Activated CD4-positive, alpha-beta T cell treated with anti-CD3 and anti-CD28 coated beads for 36 hours (primary cell): ENCODE measurements at regions not wholly inside any gene's neighbourhood (a gene's known extent, or its start where the extent isn't known, plus 50 kb on each side); places are given as distances from the start of the nearest gene placed in this dataset.

Source experiments
- ATAC-seq: fragments of 200-7000 bp; cut with Tn5 transposase; one replicate; pipeline ENCODE4 v1.10.0; 2021; ENCODE audit warnings: mild to moderate bottlenecking, moderate library complexity
- CTCF ChIA-PET: fragments of 350-600 bp; sonication (Branson Sonifier 250); formaldehyde crosslinking; loops from one replicate; lab custom pipeline; 2021; ENCODE audit warnings: antibody characterized with exemption; lab: Charles Lee
- POLR2A ChIA-PET: fragments of 350-600 bp; sonication (Branson Sonifier 250); formaldehyde crosslinking; loops from one replicate; lab custom pipeline; 2021; ENCODE audit warnings: antibody characterized with exemption, inconsistent platforms; lab: Charles Lee
- DNase-seq: peaks from one replicate; pipeline ENCODE4 v3.0.0-alpha.2; 2020
- H3K27ac Mint-ChIP-seq: one replicate; pipeline ENCODE4 v1.8.0; 2021; ENCODE audit warnings: mixed read lengths
- H3K27me3 Mint-ChIP-seq: one replicate; pipeline ENCODE4 v1.8.0; 2021; ENCODE audit warnings: mixed read lengths
- H3K36me3 Mint-ChIP-seq: one replicate; pipeline ENCODE4 v1.8.0; 2021; ENCODE audit warnings: low read depth, mixed read lengths
- H3K4me1 Mint-ChIP-seq: one replicate; pipeline ENCODE4 v1.8.0; 2021; ENCODE audit warnings: mixed read lengths
- H3K4me3 Mint-ChIP-seq: one replicate; pipeline ENCODE4 v1.8.0; 2021; ENCODE audit warnings: mild to moderate bottlenecking, moderate library complexity, mixed read lengths
- H3K9me3 Mint-ChIP-seq: one replicate; pipeline ENCODE4 v1.8.0; 2021; ENCODE audit warnings: low read depth, mixed read lengths
- intact Hi-C, 2 experiments: fragments of 100-400 bp; cut with DNase I in 1 of 2; cut with micrococcal nuclease in 1 of 2; formaldehyde crosslinking; loops; one replicate each; pipeline versions ENCODE4 v1.14.2 to v1.15.1; 2022 to 2024; cut with DNase I, micrococcal nuclease

DNA sequence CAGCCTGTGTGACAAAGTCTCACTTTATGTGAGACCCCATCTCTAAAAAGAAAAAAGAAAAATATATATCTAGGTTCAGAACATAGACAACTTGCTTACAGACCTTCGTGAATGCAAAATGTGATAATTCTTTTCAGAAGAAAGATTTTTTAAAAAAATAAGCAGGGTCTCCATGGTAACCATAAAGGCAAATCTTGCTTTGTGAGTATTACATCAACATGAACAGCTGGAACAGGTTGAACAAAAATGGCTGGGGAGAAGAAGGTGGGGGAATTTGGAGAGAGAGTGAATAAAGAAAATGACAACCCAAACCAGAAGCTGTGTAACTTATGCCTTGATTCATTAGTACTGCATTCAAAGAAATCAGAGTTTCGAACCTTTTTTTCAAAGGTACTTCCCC is 125.2 kb upstream of the RAP2B start:
- Mint-ChIP-seq H3K9me3 (no peaks in the 10 kb centered on the region), H3K4me3 (no peak overlapping the region), H3K27me3 (no peaks in the 10 kb centered on the region), H3K27ac (no peak overlapping the region), H3K4me1 (no peaks in the 10 kb centered on the region), H3K36me3 (no peaks in the 10 kb centered on the region)
- DNase-seq: no peak
- no peak for ATAC-seq
- POLR2A ChIA-PET: no interaction called here
- CTCF ChIA-PET: no interaction called here
- intact Hi-C loops: no loop called here

- ATAC-seq: no peak
- ChIA-PET POLR2A (no interaction called here), CTCF (no interaction called here)
- no peaks in the 10 kb centered on the region for H3K27me3 Mint-ChIP-seq
- H3K27ac Mint-ChIP-seq: no peak overlapping the region
- H3K9me3 Mint-ChIP-seq: no peaks in the 10 kb centered on the region
- H3K4me3 Mint-ChIP-seq: no peak overlapping the region
- H3K4me1 Mint-ChIP-seq: no peaks in the 10 kb centered on the region
- intact Hi-C loops: no loop called here
- no peaks in the 10 kb centered on the region for H3K36me3 Mint-ChIP-seq
- DNase-seq: no peak
Measured at GRCh38 chr3:153038367-153038766, 123.7 kb upstream of the RAP2B start.

DNA sequence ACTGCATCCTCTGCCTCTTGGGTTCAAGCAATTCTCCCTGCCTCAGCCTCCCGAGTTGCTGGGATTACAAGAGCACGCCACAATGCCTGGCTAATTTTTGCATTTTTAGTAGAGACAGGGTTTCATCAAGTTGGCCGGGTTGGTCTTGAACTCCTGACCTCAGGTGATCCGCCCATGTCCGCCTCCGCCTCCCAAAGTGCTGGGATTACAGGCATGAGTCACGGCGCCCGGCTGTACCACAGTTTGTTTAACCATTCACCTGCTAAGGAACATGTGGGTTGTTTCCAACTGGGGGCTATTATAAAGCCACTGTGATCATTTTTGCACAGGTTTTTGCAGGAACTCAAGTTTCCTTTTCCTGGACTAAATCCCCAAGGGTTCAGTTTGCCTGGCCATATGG is 123.2 kb upstream of the RAP2B start:
- ATAC-seq: no peak
- Mint-ChIP-seq H3K27me3 (peaks cover 2% of the 10 kb centered on the region), H3K9me3 (no peaks in the 10 kb centered on the region), H3K4me3 (no peak overlapping the region), H3K36me3 (no peaks in the 10 kb centered on the region), H3K4me1 (peaks cover 3% of the 10 kb centered on the region), H3K27ac (no peak overlapping the region)
- intact Hi-C loops: no loop called here
- ChIA-PET POLR2A (no interaction called here), CTCF (no interaction called here)
- no peak for DNase-seq

DNA sequence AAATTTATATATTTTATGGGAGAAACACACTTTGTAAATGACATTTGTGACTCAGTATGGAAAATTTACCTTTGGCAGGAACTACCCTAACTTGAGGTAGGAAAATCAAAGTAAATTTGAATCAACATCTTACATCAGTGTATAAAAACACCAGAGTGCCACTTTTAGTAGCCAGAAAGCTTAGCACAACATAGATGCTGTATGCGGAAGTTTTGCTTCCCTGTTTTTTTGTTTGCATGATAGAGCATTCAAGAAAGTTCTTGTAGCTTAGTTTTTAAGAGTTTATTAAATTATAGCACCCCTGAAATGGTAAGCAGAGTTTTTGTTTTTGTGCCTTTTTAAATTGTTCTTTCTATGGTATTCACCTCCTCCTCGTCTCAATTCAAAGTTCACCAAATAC is 120.8 kb upstream of the RAP2B start:
- Mint-ChIP-seq H3K27me3 (peaks cover 2% of the 10 kb centered on the region), H3K27ac (no peak overlapping the region), H3K4me3 (no peak overlapping the region), H3K9me3 (no peaks in the 10 kb centered on the region), H3K36me3 (no peaks in the 10 kb centered on the region), H3K4me1 (peaks cover 3% of the 10 kb centered on the region)
- DNase-seq (no peak), ATAC-seq (no peak)
- ChIA-PET CTCF (interaction anchor here (0.8 to 1.0 kb wide), 3 partner anchors 123 to 172 kb away, joined by 3 read pairs; no protein-coding TSS in a partner anchor), POLR2A (no interaction called here)
- intact Hi-C loops: loop anchor here (5.0 kb wide), 2 partner anchors 181 to 976 kb away; no protein-coding TSS in a partner anchor

DNA sequence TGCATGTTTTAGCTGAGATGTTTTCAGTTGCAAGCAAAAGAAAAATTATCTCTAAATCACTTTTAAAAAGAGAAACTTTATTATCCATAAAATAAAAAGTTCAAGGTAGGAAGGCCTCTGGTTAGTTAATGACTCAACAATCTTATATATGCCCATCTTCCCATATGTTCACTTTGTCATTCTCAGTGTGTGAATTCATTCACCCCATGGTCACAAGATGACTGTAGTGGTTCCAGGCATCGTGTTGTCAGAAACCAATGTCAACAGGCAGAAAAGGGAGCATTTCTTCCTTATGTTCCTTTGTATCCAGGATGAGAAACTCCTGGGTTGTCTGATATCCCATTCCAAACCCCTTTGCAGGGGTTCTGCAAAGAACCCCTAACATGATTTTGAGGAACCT is 119.9 kb upstream of the RAP2B start:
- intact Hi-C loops: loop anchor here (2.0 to 5.0 kb wide), 5 partner anchors 180 to 975 kb away; no protein-coding TSS in a partner anchor
- ATAC-seq: no peak
- POLR2A ChIA-PET: no interaction called here
- Mint-ChIP-seq H3K4me1 (peaks cover 3% of the 10 kb centered on the region), H3K4me3 (no peak overlapping the region), H3K27ac (no peak overlapping the region), H3K36me3 (no peaks in the 10 kb centered on the region), H3K9me3 (no peaks in the 10 kb centered on the region), H3K27me3 (peaks cover 2% of the 10 kb centered on the region)
- CTCF ChIA-PET: interaction anchor here (0.6 to 1.5 kb wide), 8 partner anchors 8 to 727 kb away, joined by 3 to 9 read pairs (median 6); no protein-coding TSS in a partner anchor
- DNase-seq: no peak

DNA sequence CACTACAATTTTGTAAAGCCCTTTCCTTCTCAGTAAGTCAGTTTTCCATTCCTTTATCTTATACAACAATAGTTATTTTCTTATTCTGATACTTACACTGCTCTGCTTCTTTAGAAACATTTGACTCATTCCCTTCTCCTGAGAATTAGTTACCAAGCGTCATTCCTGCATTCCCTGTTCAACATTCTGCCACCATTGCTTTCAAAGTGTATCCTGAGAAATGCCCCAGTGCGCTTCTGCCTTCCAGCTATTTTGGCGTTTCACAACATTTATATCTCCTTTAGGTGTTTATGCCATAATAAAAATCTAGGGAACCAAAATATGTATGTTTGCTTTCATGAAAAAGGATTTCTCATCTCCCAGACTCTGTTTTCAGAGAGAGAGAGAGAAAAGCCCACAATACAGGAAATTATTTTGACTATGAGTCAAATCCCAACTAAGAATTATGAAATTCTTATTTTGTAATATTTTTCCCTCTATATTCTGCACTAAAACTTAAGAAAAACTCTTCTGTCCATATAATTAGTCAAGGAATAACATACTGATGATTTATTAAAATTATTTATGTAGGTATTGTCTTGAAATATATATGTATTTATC is 118.2 kb upstream of the RAP2B start:
- H3K9me3 Mint-ChIP-seq: no peaks in the 10 kb centered on the region
- CTCF ChIA-PET: interaction anchor here (0.6 to 1.5 kb wide), 24 partner anchors 10 to 927 kb away, joined by 3 to 9 read pairs (median 4); no protein-coding TSS in a partner anchor
- DNase-seq (no peak), ATAC-seq (no peak)
- no peaks in the 10 kb centered on the region for H3K36me3 Mint-ChIP-seq
- no peak overlapping the region for H3K27ac Mint-ChIP-seq
- POLR2A ChIA-PET: interaction anchor here (0.8 kb wide), 1 partner anchor 15 kb away, joined by 5 read pairs; no protein-coding TSS in a partner anchor
- intact Hi-C loops: loop anchor here (1.0 to 5.0 kb wide), 8 partner anchors 117 to 973 kb away; no protein-coding TSS in a partner anchor
- H3K4me1 Mint-ChIP-seq: peaks cover 3% of the 10 kb centered on the region
- peak overlapping the region; percentile 32 for H3K4me3 Mint-ChIP-seq
- peaks cover 2% of the 10 kb centered on the region for H3K27me3 Mint-ChIP-seq

- ChIA-PET CTCF (no interaction called here), POLR2A (no interaction called here)
- H3K4me3 Mint-ChIP-seq: no peak overlapping the region
- H3K36me3 Mint-ChIP-seq: no peaks in the 10 kb centered on the region
- peaks cover 2% of the 10 kb centered on the region for H3K27me3 Mint-ChIP-seq
- H3K9me3 Mint-ChIP-seq: no peaks in the 10 kb centered on the region
- intact Hi-C loops: no loop called here
- DNase-seq (no peak), ATAC-seq (no peak)
- H3K4me1 Mint-ChIP-seq: peaks cover 3% of the 10 kb centered on the region
- H3K27ac Mint-ChIP-seq: no peak overlapping the region
Measured at GRCh38 chr3:153045150-153045549, 116.9 kb upstream of the RAP2B start.

GRCh38 chr3:153050978-153051377 is 111.0 kb upstream of the RAP2B start:
- DNase-seq (no peak), ATAC-seq (no peak)
- intact Hi-C loops: no loop called here
- Mint-ChIP-seq H3K27me3 (no peaks in the 10 kb centered on the region), H3K9me3 (no peaks in the 10 kb centered on the region), H3K36me3 (no peaks in the 10 kb centered on the region), H3K4me3 (no peak overlapping the region), H3K4me1 (no peaks in the 10 kb centered on the region), H3K27ac (no peak overlapping the region)
- ChIA-PET POLR2A (no interaction called here), CTCF (no interaction called here)

GRCh38 chr3:153051427-153052095 is 110.5 kb upstream of the RAP2B start:
- Mint-ChIP-seq H3K36me3 (no peaks in the 10 kb centered on the region), H3K27me3 (no peaks in the 10 kb centered on the region), H3K27ac (no peak overlapping the region), H3K4me3 (no peak overlapping the region), H3K4me1 (no peaks in the 10 kb centered on the region), H3K9me3 (no peaks in the 10 kb centered on the region)
- ATAC-seq (no peak), DNase-seq (no peak)
- ChIA-PET CTCF (no interaction called here), POLR2A (no interaction called here)
- intact Hi-C loops: no loop called here

DNA sequence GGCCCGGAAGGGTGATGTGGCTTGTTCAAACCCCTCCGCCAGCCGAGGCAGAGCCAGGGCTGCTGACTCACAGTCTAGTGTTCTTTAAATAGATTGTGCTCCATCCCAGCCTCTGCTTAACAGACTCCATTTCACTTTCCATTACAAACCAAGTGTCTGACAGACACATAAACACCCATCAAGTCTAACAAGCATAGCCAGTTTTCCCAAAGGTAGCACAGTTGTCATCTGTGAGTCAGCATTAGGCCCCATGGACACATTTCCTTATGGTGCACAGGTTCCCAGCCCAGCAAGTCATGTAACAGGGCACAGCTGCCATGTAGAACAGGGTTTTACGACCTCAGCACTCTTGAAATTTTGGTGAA is 109.9 kb upstream of the RAP2B start:
- no peaks in the 10 kb centered on the region for H3K36me3 Mint-ChIP-seq
- no peak overlapping the region for H3K27ac Mint-ChIP-seq
- DNase-seq (no peak), ATAC-seq (no peak)
- ChIA-PET CTCF (no interaction called here), POLR2A (no interaction called here)
- H3K9me3 Mint-ChIP-seq: no peaks in the 10 kb centered on the region
- H3K4me1 Mint-ChIP-seq: no peaks in the 10 kb centered on the region
- no peak overlapping the region for H3K4me3 Mint-ChIP-seq
- intact Hi-C loops: no loop called here
- no peaks in the 10 kb centered on the region for H3K27me3 Mint-ChIP-seq

DNA sequence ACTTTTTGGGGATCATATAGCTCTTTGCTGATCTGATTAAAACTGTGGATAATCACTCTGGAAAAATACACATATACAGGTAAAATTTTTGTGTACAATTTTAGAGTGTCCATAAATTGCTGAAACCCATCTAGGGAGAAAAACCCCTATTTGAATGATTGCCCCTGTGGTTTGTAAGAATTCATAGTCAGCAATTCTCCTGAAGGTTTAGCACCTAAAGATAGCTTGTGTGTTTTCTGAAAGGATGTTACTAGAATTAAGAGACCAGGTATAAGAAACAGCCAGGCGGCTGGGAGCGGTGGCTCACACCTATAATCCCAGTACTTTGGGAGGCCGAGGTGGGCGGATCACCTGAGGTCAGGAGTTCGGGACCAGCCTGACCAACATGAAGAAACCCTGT is 106.8 kb upstream of the RAP2B start:
- no peak for ATAC-seq
- CTCF ChIA-PET: interaction anchor here (1.6 kb wide), 1 partner anchor 12 kb away, joined by 7 read pairs; no protein-coding TSS in a partner anchor
- H3K4me1 Mint-ChIP-seq: no peaks in the 10 kb centered on the region

DNA sequence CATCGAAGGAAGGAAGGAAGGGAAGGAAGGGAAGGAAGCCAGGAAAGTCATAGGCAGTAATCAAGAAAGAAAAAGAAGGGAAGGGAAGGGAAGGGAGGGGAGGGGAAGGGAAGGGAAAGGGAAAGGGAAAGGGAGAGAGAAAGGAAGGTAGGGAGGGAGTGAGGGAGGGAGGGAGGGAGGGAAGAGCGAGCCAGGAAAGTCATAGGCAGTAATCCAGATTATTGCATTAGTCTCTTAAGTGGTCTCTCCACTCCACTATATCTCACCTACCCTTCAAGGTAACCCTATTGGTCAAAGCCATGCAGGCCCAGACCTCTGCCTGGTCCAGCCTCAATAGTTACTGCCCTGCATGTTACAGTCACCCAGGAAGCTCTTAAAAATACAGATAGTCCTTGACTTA is 106.2 kb upstream of the RAP2B start:
- no peaks in the 10 kb centered on the region for H3K4me1 Mint-ChIP-seq
- ATAC-seq (no peak), DNase-seq (no peak)
- no peaks in the 10 kb centered on the region for H3K27me3 Mint-ChIP-seq
- no peaks in the 10 kb centered on the region for H3K36me3 Mint-ChIP-seq
- H3K27ac Mint-ChIP-seq: no peak overlapping the region
- no peak overlapping the region for H3K4me3 Mint-ChIP-seq
- intact Hi-C loops: no loop called here
- ChIA-PET POLR2A (no interaction called here), CTCF (no interaction called here)
- H3K9me3 Mint-ChIP-seq: no peaks in the 10 kb centered on the region

More for the DNA sequence above, 106.8 kb upstream of the RAP2B start:
- Mint-ChIP-seq H3K27me3 (no peaks in the 10 kb centered on the region), H3K4me3 (no peak overlapping the region), H3K9me3 (no peaks in the 10 kb centered on the region), H3K36me3 (no peaks in the 10 kb centered on the region), H3K27ac (no peak overlapping the region)
- POLR2A ChIA-PET: no interaction called here
- intact Hi-C loops: no loop called here
- DNase-seq: no peak
